GOT3 (cell line): ENCODE measurements at regions not wholly inside any gene's neighbourhood (a gene's known extent, or its start where the extent isn't known, plus 50 kb on each side); places are given as distances from the start of the nearest gene placed in this dataset.
"Not testable (repeated sequence)": the region's sequence is repeated elsewhere in the genome, so short reads cannot be mapped to it uniquely, and the experiment has no call there.

Source experiments
- DNase-seq: peaks from one replicate; lab custom pipeline; 2025; ENCODE audit warnings: mixed read lengths; lab: John Stamatoyannopoulos, UW

- DNase-seq = no peak
These were observed 224.7 kb upstream of the FAM78B start for GRCh38 chr1:166391279-166392066.

- no peak for DNase-seq
These were observed 228.9 kb upstream of the FAM78B start for GRCh38 chr1:166395729-166396128.

GRCh38 chr1:166409253-166410082, 242.7 kb upstream of the FAM78B start:
- DNase-seq = not testable (repeated sequence)

GRCh38 chr1:166410083-166410385, 243.2 kb upstream of the FAM78B start:
- no peak for DNase-seq

GRCh38 chr1:166416831-166417230, 250.0 kb upstream of the FAM78B start:
- DNase-seq = not testable (repeated sequence)

GRCh38 chr1:166418344-166418933, 251.6 kb upstream of the FAM78B start:
- no peak for DNase-seq

GRCh38 chr1:166422586-166422985, 255.8 kb upstream of the FAM78B start:
- DNase-seq = not testable (repeated sequence)

- DNase-seq = no peak
These were observed 265.9 kb upstream of the FAM78B start for GRCh38 chr1:166432655-166433054.

- DNase-seq = not testable (repeated sequence)
These were observed 266.9 kb upstream of the FAM78B start for GRCh38 chr1:166433404-166434304.

- no peak for DNase-seq
These were observed 290.9 kb upstream of the FAM78B start for GRCh38 chr1:166457700-166458099.

GRCh38 chr1:166464333-166464732, 297.5 kb upstream of the FAM78B start:
- no peak for DNase-seq

GRCh38 chr1:166470014-166470413, 303.2 kb upstream of the FAM78B start:
- DNase-seq = no peak

GRCh38 chr1:166470441-166470840, 303.6 kb upstream of the FAM78B start:
- DNase-seq = no peak

- no peak for DNase-seq
These were observed 304.6 kb upstream of the FAM78B start for GRCh38 chr1:166471359-166471758.

GRCh38 chr1:166479052-166479631, 312.3 kb upstream of the FAM78B start:
- no peak for DNase-seq

- DNase-seq = no peak
These were observed 317.7 kb upstream of the FAM78B start for GRCh38 chr1:166484471-166484870.

GRCh38 chr1:166484871-166485270, 318.1 kb upstream of the FAM78B start:
- no peak for DNase-seq

- no peak for DNase-seq
These were observed 318.8 kb upstream of the FAM78B start for GRCh38 chr1:166485620-166486019.

GRCh38 chr1:166488327-166488726, 321.5 kb upstream of the FAM78B start:
- DNase-seq = no peak

- no peak for DNase-seq
These were observed 322.5 kb upstream of the FAM78B start for GRCh38 chr1:166489356-166489669.

- DNase-seq = peak; percentile 33
These were observed 323.1 kb upstream of the FAM78B start for GRCh38 chr1:166489670-166490436.
